SK-N-SH (cell line): ENCODE measurements at regions not wholly inside any gene's neighbourhood (a gene's known extent, or its start where the extent isn't known, plus 50 kb on each side); places are given as distances from the start of the nearest gene placed in this dataset.
"Not testable (repeated sequence)": the region's sequence is repeated elsewhere in the genome, so short reads cannot be mapped to it uniquely, and the experiment has no call there.

Experiments
- CTCF ChIA-PET: fragments of 300-600, 350-600 bp; formaldehyde crosslinking; extraction: SDS; loops from one replicate; lab custom pipeline; 2021; lab: Yijun Ruan, JAX
- POLR2A ChIA-PET: fragments of 350-600 bp; sonication (Branson Sonifier 250); formaldehyde crosslinking; extraction: SDS; loops from one replicate; lab custom pipeline; 2020; ENCODE audit warnings: antibody characterized with exemption, inconsistent platforms; lab: Yijun Ruan, JAX
- DNase-seq: peaks from one replicate; pipeline ENCODE4 v3.0.0; 2012
- H2AFZ ChIP-seq: fragments of 200-600 bp; sonication (generic); 2 replicates; pipeline ENCODE4 v1.8.1; 2016; ENCODE audit warnings: antibody characterized with exemption, mild to moderate bottlenecking, low read depth
- H3F3A ChIP-seq: fragments of 200-600 bp; sonication (generic); replicated peaks from 2 replicates; pipeline ENCODE3; 2016; ENCODE audit warnings: antibody characterized with exemption, mild to moderate bottlenecking; ENCODE audit not compliant: insufficient read depth
- H3K27ac ChIP-seq, 2 experiments: fragments of 200-500 bp in 1 of 2; fragments of 200-600 bp in 1 of 2; sonication (Bioruptor generic) in 1 of 2; sonication (generic), shearing (Covaris generic) in 1 of 2; 2 replicates each; pipeline versions ENCODE4 v1.5.1 to v1.6.1; 2014 to 2016; ENCODE audit warnings: low read depth in 2 of 2, inconsistent platforms in 1 of 2, low read length in 1 of 2, mild to moderate bottlenecking in 1 of 2, mixed read lengths in 1 of 2
- H3K27me3 ChIP-seq: fragments of 200-600 bp; sonication (generic), shearing (Covaris generic); 2 replicates; pipeline ENCODE4 v1.6.1; 2016; ENCODE audit warnings: mixed run types; ENCODE audit not compliant: insufficient read depth
- H3K36me3 ChIP-seq, 2 experiments: fragments of 200-500 bp in 1 of 2; fragments of 200-600 bp in 1 of 2; sonication (Bioruptor generic) in 1 of 2; sonication (generic) in 1 of 2; replicated peaks in 1 of 2; 2 replicates each; pipeline versions ENCODE3 to v1.5.1; 2014 to 2016; ENCODE audit warnings: low read length in 1 of 2, mild to moderate bottlenecking in 1 of 2; ENCODE audit not compliant: insufficient read depth in 2 of 2, control insufficient read depth in 1 of 2
- H3K4me1 ChIP-seq, 2 experiments: fragments of 200-500 bp in 1 of 2; fragments of 200-600 bp in 1 of 2; sonication (Bioruptor generic) in 1 of 2; sonication (generic), shearing (Covaris generic) in 1 of 2; 2 replicates each; pipeline versions ENCODE4 v1.5.1 to v1.6.1; 2014 to 2016; ENCODE audit warnings: low read depth in 1 of 2, low read length in 1 of 2, mixed run types in 1 of 2; ENCODE audit not compliant: insufficient read depth in 2 of 2, control insufficient read depth in 1 of 2
- H3K4me2 ChIP-seq: fragments of 200-600 bp; sonication (generic), shearing (Covaris generic); 2 replicates; pipeline ENCODE4 v1.6.1; 2017; ENCODE audit warnings: mixed run types
- H3K4me3 ChIP-seq, 2 experiments: fragments of 200-500 bp in 1 of 2; fragments of 200-600 bp in 1 of 2; sonication (Bioruptor generic) in 1 of 2; sonication (generic), shearing (Covaris generic) in 1 of 2; 2 replicates each; pipeline versions ENCODE4 v1.5.1 to v1.8.1; 2014 to 2016; ENCODE audit warnings: low read depth in 2 of 2, inconsistent platforms in 1 of 2, low read length in 1 of 2, mild to moderate bottlenecking in 1 of 2, mixed read lengths in 1 of 2, moderate library complexity in 1 of 2
- H3K79me2 ChIP-seq: fragments of 200-600 bp; sonication (generic); 2 replicates; pipeline ENCODE4 v1.8.1; 2017; ENCODE audit warnings: mild to moderate bottlenecking; ENCODE audit not compliant: insufficient read depth
- H3K9ac ChIP-seq: fragments of 200-600 bp; sonication (generic); 2 replicates; pipeline ENCODE4 v1.6.1; 2017; ENCODE audit warnings: mixed run types
- H3K9me2 ChIP-seq: fragments of 200-600 bp; sonication (generic); 2 replicates; pipeline ENCODE4 v1.6.1; 2017; ENCODE audit warnings: mixed run types
- H3K9me3 ChIP-seq: fragments of 200-600 bp; sonication (generic); 2 replicates; pipeline ENCODE4 v1.6.1; 2017; ENCODE audit warnings: mixed run types, mild to moderate bottlenecking, moderate library complexity
- H4K20me1 ChIP-seq: fragments of 200-600 bp; sonication (generic); 2 replicates; pipeline ENCODE4 v1.6.1; 2017; ENCODE audit warnings: mild to moderate bottlenecking, mixed run types; ENCODE audit not compliant: insufficient read depth
- WGBS: methylation state at CpG from one replicate; pipeline ENCODE4 v1.1.6; 2017; ENCODE audit warnings: low lambda C conversion rate; 5-methylcytosine and 5-hydroxymethylcytosine counted together

GRCh38 chr21:9572782-9573181, 948.6 kb upstream of the TPTE start:
- H3K79me2 ChIP-seq, DNase-seq, H4K20me1 ChIP-seq, H3F3A ChIP-seq, H3K4me3 ChIP-seq, H3K9me3 ChIP-seq, H3K4me1 ChIP-seq, H3K9me2 ChIP-seq, H3K27me3 ChIP-seq, H3K27ac ChIP-seq, CTCF ChIA-PET, POLR2A ChIA-PET, H3K36me3 ChIP-seq, H3K4me2 ChIP-seq, H2AFZ ChIP-seq, H3K9ac ChIP-seq: not testable (repeated sequence)
- WGBS = 11% methylated on average over 1 of the region's 1 CpG

GRCh38 chr21:9573528-9573927, 947.9 kb upstream of the TPTE start:
- H3K9me3 ChIP-seq, H3F3A ChIP-seq, H3K4me3 ChIP-seq, H3K9ac ChIP-seq, H3K9me2 ChIP-seq, H3K36me3 ChIP-seq, H3K4me1 ChIP-seq, H3K27me3 ChIP-seq, H3K79me2 ChIP-seq, H3K4me2 ChIP-seq, H2AFZ ChIP-seq, H3K27ac ChIP-seq, CTCF ChIA-PET, DNase-seq, POLR2A ChIA-PET, H4K20me1 ChIP-seq: not testable (repeated sequence)
- no CpG with 5 or more reads among the region's 1 CpG for WGBS

- H3K4me3 ChIP-seq, H3K27me3 ChIP-seq, H3F3A ChIP-seq, H3K4me2 ChIP-seq, H3K36me3 ChIP-seq, H3K27ac ChIP-seq, DNase-seq, H4K20me1 ChIP-seq, H3K79me2 ChIP-seq, H3K9me3 ChIP-seq, H3K4me1 ChIP-seq, H3K9ac ChIP-seq, H3K9me2 ChIP-seq, H2AFZ ChIP-seq, POLR2A ChIA-PET, CTCF ChIA-PET: not testable (repeated sequence)
- whole genome bisulfite sequencing = 23% methylated on average over 12 of the region's 17 CpGs
Measured at GRCh38 chr21:9579275-9579674, 942.1 kb upstream of the TPTE start.

GRCh38 chr21:9587941-9588340, 933.4 kb upstream of the TPTE start:
- H3K4me2 ChIP-seq, H3K79me2 ChIP-seq, POLR2A ChIA-PET, H2AFZ ChIP-seq, DNase-seq, H3F3A ChIP-seq, H3K9me2 ChIP-seq, H3K9me3 ChIP-seq, H3K9ac ChIP-seq, H3K4me3 ChIP-seq, H3K27me3 ChIP-seq, H3K4me1 ChIP-seq, CTCF ChIA-PET, H3K36me3 ChIP-seq, H4K20me1 ChIP-seq, H3K27ac ChIP-seq: not testable (repeated sequence)
- 0% methylated on average over 2 of the region's 3 CpGs for WGBS

- H3K9me2 ChIP-seq, H2AFZ ChIP-seq, H4K20me1 ChIP-seq, H3K79me2 ChIP-seq, H3K27me3 ChIP-seq, H3K36me3 ChIP-seq, H3K4me1 ChIP-seq, POLR2A ChIA-PET, H3F3A ChIP-seq, H3K9ac ChIP-seq, DNase-seq, H3K9me3 ChIP-seq, H3K4me3 ChIP-seq, H3K4me2 ChIP-seq, H3K27ac ChIP-seq, CTCF ChIA-PET: not testable (repeated sequence)
- WGBS = 67% methylated on average over 10 of the region's 24 CpGs
Measured at GRCh38 chr21:9592591-9592990, 928.8 kb upstream of the TPTE start.

- WGBS = no CpG with 5 or more reads among the region's 27 CpGs
- H3K27ac ChIP-seq, H3K9ac ChIP-seq, H3K4me3 ChIP-seq, H3K9me3 ChIP-seq, H3F3A ChIP-seq, CTCF ChIA-PET, H3K9me2 ChIP-seq, POLR2A ChIA-PET, H3K4me1 ChIP-seq, H3K4me2 ChIP-seq, DNase-seq, H3K36me3 ChIP-seq, H2AFZ ChIP-seq, H3K27me3 ChIP-seq, H4K20me1 ChIP-seq, H3K79me2 ChIP-seq: not testable (repeated sequence)
Measured at GRCh38 chr21:9593646-9594045, 927.7 kb upstream of the TPTE start.

GRCh38 chr21:9614011-9614410, 907.4 kb upstream of the TPTE start:
- CTCF ChIA-PET, H3K27ac ChIP-seq, H3F3A ChIP-seq, H3K9ac ChIP-seq, H3K4me1 ChIP-seq, H3K9me2 ChIP-seq, H3K4me3 ChIP-seq, H3K79me2 ChIP-seq, H3K4me2 ChIP-seq, H3K9me3 ChIP-seq, H3K27me3 ChIP-seq, DNase-seq, POLR2A ChIA-PET, H4K20me1 ChIP-seq, H2AFZ ChIP-seq, H3K36me3 ChIP-seq: not testable (repeated sequence)
- WGBS = 7% methylated on average over 9 of the region's 23 CpGs
